Bronchial epithelial cell (primary cell): ENCODE measurements at regions not wholly inside any gene's neighbourhood (a gene's known extent, or its start where the extent isn't known, plus 50 kb on each side); places are given as distances from the start of the nearest gene placed in this dataset.

Source experiments
- DNase-seq: peaks from one replicate; pipeline ENCODE4 v3.0.0-alpha.2; 2010; ENCODE audit warnings: low read depth
- FAIRE-seq: peaks from 2 replicates; lab custom pipeline; 2011; peaks lifted over from hg19 to GRCh38; lab: Jason Lieb, UNC
- H3K27me3 ChIP-seq: 2 replicates; pipeline ENCODE4 v1.5.1; 2011; ENCODE audit warnings: low read length; ENCODE audit not compliant: control insufficient read depth, insufficient read depth
- H3K36me3 ChIP-seq: 2 replicates; pipeline ENCODE4 v1.5.1; 2011; ENCODE audit warnings: low read length; ENCODE audit not compliant: control insufficient read depth, insufficient read depth
- H3K4me3 ChIP-seq: 2 replicates; pipeline ENCODE4 v1.5.1; 2011; ENCODE audit warnings: mild to moderate bottlenecking, low read depth, low read length, control low read depth
- CTCF ChIP-seq: IDR thresholded peaks from 2 replicates; pipeline ENCODE4 v1.5.1; 2011; ENCODE audit warnings: mild to moderate bottlenecking, moderate library complexity, low read length, control low read depth, inconsistent platforms; ENCODE audit not compliant: insufficient read depth, severe bottlenecking

- no peaks in the 10 kb centered on the region for H3K36me3 ChIP-seq
- TF ChIP-seq CTCF = no peak
- no peak overlapping the region for H3K4me3 ChIP-seq
- FAIRE-seq (no peak), DNase-seq (peak; percentile 57)
- H3K27me3 ChIP-seq = no peaks in the 10 kb centered on the region
Measured at GRCh38 chr7:89757910-89758309, 396.4 kb upstream of the STEAP1 start.

- Histone ChIP-seq H3K36me3 (no peaks in the 10 kb centered on the region), H3K4me3 (no peak overlapping the region), H3K27me3 (no peaks in the 10 kb centered on the region)
- DNase-seq (no peak), FAIRE-seq (no peak)
- no peak for TF ChIP-seq CTCF
Measured at GRCh38 chr7:89760690-89761089, 393.6 kb upstream of the STEAP1 start.

DNA sequence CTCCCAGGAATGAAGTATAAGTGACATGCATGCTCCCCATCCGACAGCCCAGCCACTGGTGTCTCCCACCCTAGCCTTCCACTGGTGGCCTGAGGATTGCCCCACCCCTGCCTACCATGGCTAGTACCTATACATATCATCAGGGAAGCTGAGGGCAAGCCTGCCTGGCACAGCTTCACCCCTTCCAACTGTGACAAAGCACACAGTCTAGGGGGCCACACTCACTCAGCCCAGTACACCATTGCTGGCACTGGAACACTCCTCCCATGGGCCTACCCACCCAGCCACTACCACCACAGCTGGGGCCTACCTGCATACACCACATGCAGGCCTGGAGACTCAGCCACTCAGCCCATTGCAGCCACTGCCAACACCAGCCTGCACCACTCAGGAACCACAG, 393.1 kb upstream of the STEAP1 start:
- TF ChIP-seq CTCF = no peak
- DNase-seq (no peak), FAIRE-seq (no peak)
- Histone ChIP-seq H3K27me3 (no peaks in the 10 kb centered on the region), H3K36me3 (no peaks in the 10 kb centered on the region), H3K4me3 (no peak overlapping the region)

DNA sequence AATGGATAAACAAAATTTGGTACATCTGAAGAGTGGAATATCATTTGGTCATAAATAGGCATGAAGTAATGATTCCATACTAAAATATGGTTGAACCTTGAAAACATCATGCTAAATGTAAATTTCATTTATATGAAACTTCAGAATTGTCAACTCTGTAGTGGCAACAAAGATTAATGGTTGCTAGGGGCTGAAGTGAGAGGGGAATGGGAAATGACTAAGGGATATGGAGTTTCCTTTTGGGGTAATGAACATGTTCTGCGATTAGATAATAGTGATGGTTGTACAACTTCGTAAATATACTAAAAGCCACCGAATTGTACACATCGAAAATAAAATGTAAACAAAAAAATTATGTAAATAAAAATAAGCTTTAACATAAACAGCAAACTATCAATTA, 384.1 kb upstream of the STEAP1 start:
- H3K4me3 ChIP-seq = no peak overlapping the region
- no peak for TF ChIP-seq CTCF
- FAIRE-seq (no peak), DNase-seq (no peak)
- H3K27me3 ChIP-seq = no peaks in the 10 kb centered on the region
- H3K36me3 ChIP-seq = no peaks in the 10 kb centered on the region

- FAIRE-seq = no peak
Measured at GRCh38 chr7:89771003-89771636, 383.1 kb upstream of the STEAP1 start.

More at GRCh38 chr7:89771003-89771636, 383.1 kb upstream of the STEAP1 start:
- Histone ChIP-seq H3K4me3 (no peak overlapping the region), H3K27me3 (no peaks in the 10 kb centered on the region), H3K36me3 (no peaks in the 10 kb centered on the region)
- no peak for TF ChIP-seq CTCF
- DNase-seq = peak; percentile 2
